WI38 (cell line): ENCODE measurements at regions not wholly inside any gene's neighbourhood (a gene's known extent, or its start where the extent isn't known, plus 50 kb on each side); places are given as distances from the start of the nearest gene placed in this dataset.

Experiments used
- H3K4me3 ChIP-seq: 2 replicates; pipeline ENCODE4 v1.5.1; 2011; ENCODE audit warnings: low read depth, mild to moderate bottlenecking, control low read depth, low read length
- CTCF ChIP-seq: IDR thresholded peaks from 2 replicates; pipeline ENCODE4 v1.5.1; 2012; ENCODE audit warnings: low read depth, mild to moderate bottlenecking, control low read depth, low read length

DNA sequence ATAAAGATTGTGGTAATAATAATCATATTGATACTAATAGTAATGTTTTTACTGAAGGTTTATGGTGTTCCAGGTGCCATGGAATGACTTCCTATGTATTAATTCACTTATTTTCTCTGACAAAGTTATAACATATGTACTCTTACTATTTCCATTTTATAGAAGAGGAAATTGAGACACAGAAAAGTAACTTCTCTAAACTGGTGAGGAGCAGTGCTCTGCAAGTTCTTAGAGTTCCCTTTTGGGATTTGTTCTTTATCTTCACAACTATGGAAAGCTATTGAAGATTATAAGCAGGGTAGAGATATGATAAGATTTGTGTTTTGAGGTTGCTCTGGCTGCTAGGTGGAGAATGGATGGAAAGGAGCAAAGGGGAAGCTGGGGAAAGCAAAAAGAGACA lies 83.9 kb upstream of the OLFM4 start:
- no peak overlapping the region for H3K4me3 ChIP-seq
- no peak for TF ChIP-seq CTCF

- no peak for TF ChIP-seq CTCF
- H3K4me3 ChIP-seq, result no peak overlapping the region
Measured at GRCh38 chr13:52938065-52938464, 89.6 kb upstream of the PCDH8 start.

GRCh38 chr13:52936806-52937205 lies 88.4 kb upstream of the PCDH8 start:
- H3K4me3 ChIP-seq, result no peak overlapping the region
- no peak for TF ChIP-seq CTCF

GRCh38 chr13:52934258-52934657 lies 85.8 kb upstream of the PCDH8 start:
- no peak overlapping the region for H3K4me3 ChIP-seq
- TF ChIP-seq CTCF, result no peak

DNA sequence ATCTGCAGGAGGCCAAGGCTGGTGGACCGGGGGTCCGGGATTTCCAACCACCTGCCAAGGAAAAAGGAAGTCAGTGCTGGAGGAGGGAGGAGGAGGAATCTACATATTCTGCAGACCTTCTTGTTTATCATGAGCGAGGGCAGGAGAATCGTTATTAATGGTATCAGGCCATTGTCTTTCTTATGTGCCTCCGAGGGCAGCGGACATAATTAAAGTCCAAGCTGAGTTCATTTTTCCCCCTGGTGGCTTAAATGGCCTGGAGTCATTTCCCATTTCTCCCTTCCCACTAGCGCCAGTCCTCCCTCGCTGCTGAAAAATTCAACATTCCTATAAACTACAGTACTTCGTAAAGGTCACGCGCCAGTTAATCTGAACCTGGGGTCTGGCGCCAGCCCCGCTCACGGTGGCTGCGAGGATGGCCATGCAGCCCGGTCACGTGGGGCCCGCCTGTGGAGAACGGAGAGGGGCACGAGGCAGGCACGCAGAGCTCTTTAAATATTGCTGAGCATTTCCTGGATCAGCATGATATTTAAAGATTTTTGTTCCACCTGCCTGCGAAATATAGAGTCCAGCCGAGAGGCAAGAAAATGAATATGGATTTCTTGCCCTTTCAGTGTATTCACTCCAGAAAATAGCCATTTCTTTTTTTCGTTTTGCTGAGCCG lies 85.2 kb upstream of the PCDH8 start:
- TF ChIP-seq CTCF, result no peak
- H3K4me3 ChIP-seq, result no peak overlapping the region

DNA sequence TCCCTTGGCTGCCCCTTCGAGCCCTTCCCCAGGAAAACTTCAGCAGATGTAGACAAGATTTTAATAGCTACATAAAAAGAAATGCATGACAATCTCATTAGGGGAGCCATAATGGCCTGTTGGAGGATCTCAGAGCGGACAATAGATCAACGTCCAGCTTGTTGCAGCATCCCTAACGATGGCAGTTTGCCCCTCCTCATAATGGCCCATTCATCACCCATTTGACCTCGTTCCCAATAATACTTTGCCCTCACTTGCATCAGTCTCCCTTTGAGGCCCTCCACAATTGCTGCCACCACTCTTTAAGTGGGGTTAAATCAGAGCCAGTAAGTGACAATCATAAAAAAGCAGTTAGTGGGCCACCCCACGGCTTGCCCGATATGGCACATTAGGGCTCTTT lies 84.7 kb upstream of the PCDH8 start:
- TF ChIP-seq CTCF, result no peak

DNA sequence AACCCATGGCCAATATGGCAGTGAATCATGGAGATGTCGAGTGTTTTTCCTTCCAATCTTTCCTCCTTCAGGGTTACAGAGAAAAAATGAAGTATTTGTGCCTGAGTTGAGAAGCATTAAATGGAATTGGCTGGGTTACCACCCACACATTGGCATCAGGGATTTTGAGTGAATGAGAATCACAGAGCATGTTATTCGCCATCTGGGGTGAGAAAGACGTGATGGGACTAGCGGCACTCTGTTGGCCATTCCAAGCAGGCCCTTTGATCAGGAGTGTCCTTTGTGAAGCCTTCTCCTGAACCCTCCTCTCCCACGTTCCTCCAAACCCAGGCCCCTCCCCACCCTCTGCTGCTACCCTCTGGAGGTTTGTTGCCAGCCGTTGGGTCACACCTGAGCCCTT lies 84.2 kb upstream of the PCDH8 start:
- H3K4me3 ChIP-seq, result no peak overlapping the region
- TF ChIP-seq CTCF, result no peak

More for the DNA sequence above, 84.7 kb upstream of the PCDH8 start:
- H3K4me3 ChIP-seq, result no peak overlapping the region
